ENCODE measurements at regions not wholly inside any gene's neighbourhood (a gene's known extent, or its start where the extent isn't known, plus 50 kb on each side); places are given as distances from the start of the nearest gene placed in this dataset.

- DNase-seq, result no peak
Measured at GRCh38 chr20:12023194-12023795, 105.6 kb downstream of the BTBD3 start.

- no peak for DNase-seq
Measured at GRCh38 chr20:12028771-12029170, 111.1 kb downstream of the BTBD3 start.

GRCh38 chr20:12030470-12030869 is 112.8 kb downstream of the BTBD3 start:
- no peak for DNase-seq

GRCh38 chr20:12036142-12036541 is 118.4 kb downstream of the BTBD3 start:
- DNase-seq, result no peak

GRCh38 chr20:12037521-12037920 is 119.8 kb downstream of the BTBD3 start:
- DNase-seq, result no peak

GRCh38 chr20:12040261-12040660 is 122.6 kb downstream of the BTBD3 start:
- DNase-seq, result no peak

GRCh38 chr20:12044969-12045368 is 127.3 kb downstream of the BTBD3 start:
- no peak for DNase-seq

- no peak for DNase-seq
Measured at GRCh38 chr20:12047838-12048432, 130.2 kb downstream of the BTBD3 start.

- DNase-seq, result no peak
Measured at GRCh38 chr20:12049125-12049524, 131.4 kb downstream of the BTBD3 start.

GRCh38 chr20:12051206-12052163 is 133.8 kb downstream of the BTBD3 start:
- no peak for DNase-seq

GRCh38 chr20:12053353-12053752 is 135.7 kb downstream of the BTBD3 start:
- DNase-seq, result peak; percentile 93

- DNase-seq, result no peak
Measured at GRCh38 chr20:12054556-12054955, 136.9 kb downstream of the BTBD3 start.

- no peak for DNase-seq
Measured at GRCh38 chr20:12055161-12055560, 137.5 kb downstream of the BTBD3 start.

GRCh38 chr20:12056839-12057238 is 139.1 kb downstream of the BTBD3 start:
- no peak for DNase-seq

- DNase-seq, result no peak
Measured at GRCh38 chr20:12057778-12058177, 140.1 kb downstream of the BTBD3 start.

GRCh38 chr20:12058216-12058615 is 140.5 kb downstream of the BTBD3 start:
- DNase-seq, result peak; percentile 4

GRCh38 chr20:12061466-12061865 is 143.8 kb downstream of the BTBD3 start:
- no peak for DNase-seq

- no peak for DNase-seq
Measured at GRCh38 chr20:12063106-12063684, 145.5 kb downstream of the BTBD3 start.

GRCh38 chr20:12064540-12064939 is 146.8 kb downstream of the BTBD3 start:
- DNase-seq, result no peak

- no peak for DNase-seq
Measured at GRCh38 chr20:12067686-12068085, 150.0 kb downstream of the BTBD3 start.

GRCh38 chr20:12068121-12068520 is 150.4 kb downstream of the BTBD3 start:
- DNase-seq, result no peak

GRCh38 chr20:12069181-12069580 is 151.5 kb downstream of the BTBD3 start:
- DNase-seq, result no peak

- no peak for DNase-seq
Measured at GRCh38 chr20:12072221-12072953, 154.7 kb downstream of the BTBD3 start.

All from GF-D8 (cell line).